ENCODE measurements at regions not wholly inside any gene's neighbourhood (a gene's known extent, or its start where the extent isn't known, plus 50 kb on each side); places are given as distances from the start of the nearest gene placed in this dataset.

DNA sequence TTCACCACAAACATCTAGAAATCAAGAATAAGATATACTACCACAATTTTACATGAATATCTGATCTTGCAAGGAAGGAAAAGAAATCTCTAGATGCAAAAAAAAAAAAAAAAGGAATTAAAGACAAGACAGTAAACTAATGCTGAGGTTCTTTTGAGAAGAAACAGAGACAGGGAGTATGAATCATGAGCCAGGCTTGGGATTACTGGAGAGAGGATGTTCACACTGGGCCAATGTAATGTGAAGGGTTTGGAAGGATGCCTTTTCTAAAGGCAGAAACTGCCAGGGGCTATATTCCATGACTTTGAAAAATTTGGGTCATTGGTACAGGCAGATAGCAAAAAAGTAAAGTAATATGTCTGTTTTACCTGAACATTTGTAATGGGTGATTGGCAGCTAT is 573.0 kb upstream of the IGFBP3 start:
- no peak overlapping the region for H3K14ac ChIP-seq (replicated peaks; ENCODE audit: low read depth, low read length)
- DNase-seq (peak; percentile 66), ATAC-seq (ENCODE audit: low read depth) (peak; percentile 65)
- no peaks in the 10 kb centered on the region for H4K20me1 ChIP-seq (ENCODE audit: insufficient read depth, low read length)
- intact Hi-C loops (cut with micrococcal nuclease) = no loop called here
- H2BK120ac ChIP-seq (ENCODE audit: low read depth, low read length) = peak overlapping the region; percentile 2; the same call in 1 of the 2 replicates
- no peak overlapping the region for H4K91ac ChIP-seq (ENCODE audit: insufficient read depth, low read depth, low read length)
- no peaks in the 10 kb centered on the region for H3K36me3 ChIP-seq (ENCODE audit: control insufficient read depth, insufficient read depth, low read length)
- CTCF ChIA-PET = interaction anchor here (0.8 to 1.0 kb wide), 2 partner anchors 9 to 589 kb away, joined by 3 read pairs; no protein-coding TSS in a partner anchor
- peak overlapping the region; percentile 87 for H2BK5ac ChIP-seq (ENCODE audit: low read depth, low read length, poor library complexity, severe bottlenecking)
- no peak overlapping the region for H3K27ac ChIP-seq (ENCODE audit: insufficient read depth, low read length)
- no peak overlapping the region for H4K8ac ChIP-seq (ENCODE audit: low read depth in 2 of 2, low read length in 2 of 2)
- no peak overlapping the region for H3K23ac ChIP-seq (ENCODE audit: low read depth, low read length)
- TF ChIP-seq BHLHE40 (IDR thresholded peaks at IDR 0.05; ENCODE audit: low read depth, low read length) (no peak), MAZ (IDR thresholded peaks at IDR 0.05; ENCODE audit: borderline replicate concordance, low read depth, low read length) (no peak), RAD21 (IDR thresholded peaks at IDR 0.05; ENCODE audit: low read length) (no peak), RFX5 (IDR thresholded peaks at IDR 0.05; ENCODE audit: low read depth, low read length) (no peak), MAFK (IDR thresholded peaks at IDR 0.05; ENCODE audit: low read depth, low read length) (no peak), CTCF (conservative IDR thresholded peaks at IDR 0.05; ENCODE audit: low read depth, low read length) (no peak), RCOR1 (IDR thresholded peaks at IDR 0.05; ENCODE audit: insufficient replicate concordance, low read length) (no peak), CHD1 (IDR thresholded peaks at IDR 0.05; ENCODE audit: low read depth, low read length) (no peak)
- no peak overlapping the region for H2AK5ac ChIP-seq (ENCODE audit: low read depth, low read length)
- POLR2A ChIA-PET (ENCODE audit: unreplicated experiment) = no interaction called here
- H3K9ac ChIP-seq (ENCODE audit: low read depth, low read length) = no peak overlapping the region
- H2AK9ac ChIP-seq (replicated peaks; ENCODE audit: low read depth, low read length, poor library complexity) = no peak overlapping the region
- H3K9me1 ChIP-seq (ENCODE audit: insufficient read depth, low read length) = no peaks in the 10 kb centered on the region
- H3K9me3 ChIP-seq (ENCODE audit: control insufficient read depth, insufficient read depth, low read length) = peaks cover 3% of the 10 kb centered on the region; the same call in 1 of the 2 replicates
- no peaks in the 10 kb centered on the region for H3K79me1 ChIP-seq (ENCODE audit: low read depth in 1 of 2, low read length in 2 of 2)
- in situ Hi-C loops (cut with MboI; ENCODE audit: low sequenced_read_pairs) = no loop called here
- no peaks in the 10 kb centered on the region for H3K27me3 ChIP-seq (ENCODE audit: control insufficient read depth, insufficient read depth, low read length)
- dilution Hi-C loops (cut with HindIII; ENCODE audit: low sequenced_read_pairs, unreplicated experiment) = no loop called here
- H3K4ac ChIP-seq (ENCODE audit: low read depth, low read length) = no peak overlapping the region
- no peak overlapping the region for H3K56ac ChIP-seq (ENCODE audit: extremely low read depth, insufficient read depth, low read length)
- H4K5ac ChIP-seq (ENCODE audit: low read depth, low read length) = no peak overlapping the region
- H3K4me3 ChIP-seq (ENCODE audit: insufficient read depth, low read depth, low read length) = no peak overlapping the region
- H3K4me2 ChIP-seq (ENCODE audit: low read depth, low read length) = no peak overlapping the region
- no peak overlapping the region for H2AFZ ChIP-seq (replicated peaks; ENCODE audit: low read length, poor library complexity)
- no peaks in the 10 kb centered on the region; the same call in 1 of the 2 replicates for H3K4me1 ChIP-seq (ENCODE audit: control insufficient read depth, insufficient read depth, low read length)
- H2BK15ac ChIP-seq (ENCODE audit: low read depth, low read length) = no peak overlapping the region
- no peak overlapping the region for H2BK20ac ChIP-seq (ENCODE audit: low read depth, low read length)
- H3K18ac ChIP-seq (ENCODE audit: low read depth, low read length) = no peak overlapping the region
- BruUV-seq (replicated peaks) = no TSS peak

Measured in IMR-90 (cell line).